ENCODE measurements at regions not wholly inside any gene's neighbourhood (a gene's known extent, or its start where the extent isn't known, plus 50 kb on each side); places are given as distances from the start of the nearest gene placed in this dataset.
A peak's percentile ranks its signal among the peaks of the same experiment; 100 is the strongest.
"Not testable (repeated sequence)": the region's sequence is repeated elsewhere in the genome, so short reads cannot be mapped to it uniquely, and the experiment has no call there.

DNA sequence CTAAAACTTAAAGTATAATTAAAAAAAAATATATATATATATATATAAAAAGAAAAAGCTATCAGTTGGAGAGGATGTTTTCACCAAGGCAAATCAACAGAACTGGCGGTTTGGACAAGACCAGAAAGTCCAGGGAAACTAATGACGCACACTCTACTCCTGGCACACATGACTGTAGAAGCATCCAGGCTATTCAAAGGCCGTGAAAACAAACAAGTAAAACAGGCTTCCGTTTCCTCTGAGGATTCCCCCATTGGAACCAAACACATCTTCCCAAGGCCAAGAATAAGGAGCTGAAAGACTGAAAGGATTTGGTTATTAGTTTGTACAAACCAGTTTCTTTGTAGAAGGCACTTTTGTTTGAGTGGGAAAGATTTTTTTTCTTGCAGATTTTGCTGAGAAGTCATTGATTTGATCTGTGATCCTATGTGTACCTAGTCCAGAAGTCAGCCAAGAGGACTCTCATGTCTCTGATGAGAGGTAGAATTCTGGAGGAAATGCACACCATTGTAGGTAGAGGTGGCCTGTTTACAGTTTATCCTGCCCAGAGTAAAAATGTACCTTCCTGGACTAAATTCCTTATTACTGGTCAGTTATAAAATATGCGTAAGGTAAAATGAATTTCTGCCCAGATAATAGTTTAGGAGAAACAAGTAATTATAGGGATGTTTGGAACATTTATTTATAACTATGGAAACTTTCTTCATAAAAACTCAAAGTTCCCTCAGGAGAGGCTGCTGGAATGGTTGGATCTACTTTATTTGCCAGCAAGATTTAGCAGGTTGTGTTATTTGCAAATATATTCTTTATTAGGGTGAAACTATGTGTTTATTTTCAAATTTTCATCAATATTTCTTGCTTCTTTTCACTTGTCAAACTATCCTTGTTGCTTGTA lies 66.5 kb downstream of the DMP1 start:
- DNase-seq (ENCODE audit: low read depth): no peak

DNA sequence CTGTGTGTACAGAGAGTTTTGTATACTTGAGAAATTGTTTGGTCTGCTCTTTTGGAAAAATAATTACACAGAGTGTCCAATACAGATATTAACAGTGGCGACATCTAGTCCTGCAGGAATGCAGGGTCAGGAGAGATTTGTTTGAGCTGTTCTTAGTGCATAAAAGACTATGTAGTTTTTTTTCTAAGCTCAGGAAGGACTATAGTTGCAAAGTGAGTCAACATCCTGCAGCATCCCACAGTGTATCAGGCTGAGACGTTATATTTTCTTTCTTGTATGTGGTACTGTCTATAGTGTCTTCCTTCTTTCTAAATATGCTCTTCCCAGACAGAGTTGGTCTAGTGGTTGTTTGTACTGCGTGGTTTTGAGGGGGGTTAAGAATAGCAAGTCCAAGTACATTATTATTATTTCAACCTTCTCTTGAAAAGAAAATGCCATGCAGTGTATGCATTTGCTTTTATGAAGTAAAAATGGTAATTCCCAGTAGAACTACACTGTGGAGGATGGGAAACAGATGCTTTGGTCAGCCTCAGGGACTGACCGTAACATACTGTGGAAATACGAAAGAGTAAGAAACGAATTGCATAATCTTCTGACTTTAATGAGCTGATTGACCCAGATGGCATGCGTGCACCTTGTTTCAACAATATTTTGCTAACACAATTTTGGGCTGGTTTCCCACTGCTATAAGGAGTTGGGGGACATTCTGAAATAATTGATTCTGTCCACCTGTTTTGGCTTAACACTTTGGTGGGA lies 67.4 kb downstream of the DMP1 start:
- no peak for DNase-seq (ENCODE audit: low read depth)

- no peak for DNase-seq (ENCODE audit: low read depth)
These were observed 68.2 kb downstream of the DMP1 start for GRCh38 chr4:87718217-87718835.

DNA sequence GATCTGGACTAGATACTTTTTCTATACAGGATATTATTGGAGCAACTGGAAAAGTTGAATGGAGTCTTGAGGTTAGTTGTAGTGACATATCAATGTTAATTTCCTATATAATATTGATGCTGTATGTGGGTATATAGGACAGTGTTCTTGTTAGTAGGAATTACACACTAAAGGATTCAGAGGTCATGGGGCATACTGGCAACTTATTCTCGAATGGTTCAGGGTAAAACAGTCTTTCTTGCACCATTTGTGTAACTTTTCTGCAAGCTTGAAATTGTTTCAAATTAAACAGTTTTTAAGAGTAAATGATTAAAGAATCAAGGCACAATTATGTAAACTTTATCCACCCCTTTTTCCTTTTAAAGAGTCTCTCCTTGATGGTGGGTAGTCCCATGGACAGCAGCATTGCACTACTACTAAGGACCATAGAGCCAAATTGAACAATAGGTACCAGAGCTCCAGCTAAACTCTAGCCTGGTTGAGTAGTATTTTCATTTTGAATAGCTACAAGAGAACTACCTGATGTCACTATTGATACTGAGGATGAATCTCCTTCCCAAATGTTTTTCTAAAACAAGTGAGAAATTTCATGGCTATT lies 70.1 kb downstream of the DMP1 start:
- no peak for DNase-seq (ENCODE audit: low read depth)

DNA sequence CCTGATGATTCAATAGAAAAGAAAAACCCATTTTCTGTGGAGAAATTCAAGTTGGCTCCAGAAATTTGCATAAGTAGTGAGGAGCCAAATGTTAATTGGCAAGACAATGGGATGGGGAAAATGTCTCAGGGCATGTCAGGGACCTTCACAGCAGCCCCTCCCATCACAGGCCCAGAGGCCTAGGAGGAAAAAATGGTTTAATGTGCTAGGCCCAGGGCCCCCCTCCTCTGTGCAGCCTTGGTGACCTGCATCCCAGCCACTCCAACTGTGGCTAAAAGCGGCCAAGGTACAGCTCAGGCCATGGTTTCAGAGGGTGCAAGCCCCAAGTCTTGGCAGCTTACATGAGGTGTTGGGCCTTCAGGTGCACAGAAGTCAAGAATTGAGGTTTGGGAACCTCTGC lies 74.1 kb upstream of the IBSP start:
- DNase-seq (ENCODE audit: low read depth): not testable (repeated sequence)

DNA sequence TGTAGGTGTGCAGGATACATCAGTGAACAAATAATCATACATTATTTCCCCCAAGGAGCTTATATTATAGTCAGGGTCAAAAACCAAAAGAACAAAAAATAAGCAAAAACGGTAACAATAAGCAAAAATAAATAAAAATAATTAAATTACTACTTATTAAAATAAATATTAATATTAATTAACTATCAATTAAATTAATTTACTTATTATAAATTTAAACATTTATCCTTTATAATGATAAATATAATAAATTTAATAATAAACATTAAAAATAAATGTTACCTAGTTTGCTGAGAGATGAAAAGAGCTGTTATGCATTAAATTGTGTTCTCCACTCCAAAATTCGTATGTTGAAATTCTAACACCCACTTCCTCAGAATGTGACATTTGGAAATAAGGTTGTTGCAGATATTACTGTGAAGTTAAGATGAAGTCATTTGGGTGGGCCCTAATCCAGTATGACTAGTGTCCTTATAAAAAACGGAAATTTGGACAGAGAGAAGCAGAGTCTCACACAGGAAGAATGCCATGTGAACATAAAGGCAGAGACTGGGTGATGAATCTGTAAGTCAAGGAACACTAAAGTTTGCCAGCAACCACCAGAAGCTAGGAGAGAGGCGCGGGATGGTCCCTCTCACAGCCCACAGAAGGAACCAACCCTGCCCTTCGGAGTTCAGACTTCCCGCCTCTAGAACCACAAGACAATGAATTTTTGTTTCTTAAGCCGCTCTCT lies 67.2 kb upstream of the IBSP start:
- peak; percentile 6 for DNase-seq (ENCODE audit: low read depth)

- no peak for DNase-seq (ENCODE audit: low read depth)
These were observed 65.3 kb upstream of the IBSP start for GRCh38 chr4:87734084-87734483.

DNA sequence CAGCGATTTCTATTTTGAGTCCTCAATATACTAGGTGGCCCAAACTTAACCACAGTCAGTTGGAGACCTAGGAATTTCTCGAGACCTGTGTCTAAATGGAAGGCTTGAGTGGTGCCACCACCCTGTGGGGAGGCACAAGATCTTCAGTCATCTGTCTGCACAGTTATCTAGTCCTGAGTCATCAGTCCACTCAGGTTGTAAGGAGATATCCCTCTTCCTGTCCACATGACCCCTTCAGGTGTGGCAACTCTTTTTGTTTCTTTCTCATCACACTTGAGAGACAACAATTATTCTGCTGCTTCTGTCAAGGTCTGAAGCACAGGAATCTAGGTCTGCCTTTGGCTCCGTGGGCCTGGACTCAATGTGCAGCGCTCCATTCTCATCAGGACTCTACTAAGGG lies 64.4 kb upstream of the IBSP start:
- no peak for DNase-seq (ENCODE audit: low read depth)

- peak; percentile 11 for DNase-seq (ENCODE audit: low read depth)
These were observed 60.9 kb upstream of the IBSP start for GRCh38 chr4:87738483-87738882.

DNA sequence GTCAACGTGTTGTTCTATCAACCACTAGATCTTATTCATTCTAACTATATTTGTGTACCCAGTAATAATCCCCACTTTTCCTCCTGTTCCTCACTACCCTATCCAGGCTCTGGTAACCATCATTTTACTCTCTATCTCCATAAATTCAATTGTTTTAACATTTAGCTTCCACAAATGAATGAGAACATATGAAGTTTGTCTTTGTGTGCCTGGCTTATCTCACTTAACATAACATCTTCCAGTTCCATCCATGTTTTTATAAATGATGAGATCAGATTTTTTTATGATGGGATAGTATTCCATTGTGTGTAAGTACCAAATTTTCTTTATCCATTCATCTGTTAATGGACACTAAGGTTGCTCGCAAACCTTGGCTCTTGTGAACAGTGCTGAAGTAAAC lies 59.9 kb upstream of the IBSP start:
- no peak for DNase-seq (ENCODE audit: low read depth)

DNA sequence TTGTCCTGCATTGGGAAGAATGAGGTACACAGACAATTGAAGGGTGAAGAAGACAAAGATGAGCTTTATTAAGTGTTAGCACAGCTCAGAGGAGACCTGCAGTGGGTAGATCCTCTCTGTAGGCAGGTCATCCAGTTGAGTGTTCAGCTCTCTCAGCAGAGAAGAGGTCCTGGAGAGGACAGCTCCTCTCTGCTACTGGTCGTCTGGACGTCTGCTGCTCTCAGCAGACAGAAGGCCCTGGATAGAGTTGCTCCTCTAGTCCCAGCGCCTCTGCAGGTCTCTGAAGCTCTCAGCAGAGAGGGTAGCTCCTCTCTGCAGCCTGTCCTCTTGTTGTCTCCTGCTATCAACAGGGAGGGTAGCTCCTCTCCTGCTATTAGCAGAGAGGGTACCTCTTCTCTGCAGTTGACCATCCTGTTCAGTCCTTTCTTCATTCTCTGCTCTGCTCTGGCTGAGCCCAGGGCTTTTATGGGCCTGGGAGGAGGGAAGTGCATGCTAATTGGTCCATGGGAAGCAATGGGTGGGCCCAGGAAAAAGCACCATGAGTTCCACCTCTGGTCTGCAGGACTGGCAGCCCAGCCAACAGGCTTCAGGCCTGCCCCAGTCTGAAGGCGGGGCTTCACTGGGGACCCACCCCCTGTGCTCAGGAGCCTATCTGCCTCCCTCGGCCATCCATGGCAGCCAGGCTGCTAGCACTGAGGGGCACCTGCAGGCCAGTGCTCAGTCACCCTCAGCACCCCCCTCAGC lies 54.1 kb upstream of the IBSP start:
- DNase-seq (ENCODE audit: low read depth): peak; percentile 19

DNA sequence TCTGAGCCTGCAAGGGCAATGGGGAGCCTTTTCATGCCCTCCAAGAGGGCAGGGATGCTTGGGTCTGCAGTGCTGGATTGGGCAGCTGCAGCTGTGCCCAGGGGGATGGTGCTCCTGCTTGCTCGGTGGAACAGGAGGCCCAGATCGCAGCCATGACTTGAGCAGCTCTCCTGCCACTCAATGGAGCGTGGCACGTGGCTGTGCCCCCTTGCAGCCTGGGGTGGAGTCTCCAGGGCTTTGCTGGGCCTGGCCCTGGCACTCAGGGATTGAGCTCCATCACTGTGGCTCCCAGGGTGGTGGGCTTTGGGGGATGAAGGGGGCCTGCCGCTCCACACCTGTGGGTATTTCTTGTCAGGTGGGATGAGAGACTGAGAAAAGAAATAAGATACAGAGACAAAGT lies 53.4 kb upstream of the IBSP start:
- no peak for DNase-seq (ENCODE audit: low read depth)

All from EH (cell line).